ENCODE measurements at regions not wholly inside any gene's neighbourhood (a gene's known extent, or its start where the extent isn't known, plus 50 kb on each side); places are given as distances from the start of the nearest gene placed in this dataset.

DNA sequence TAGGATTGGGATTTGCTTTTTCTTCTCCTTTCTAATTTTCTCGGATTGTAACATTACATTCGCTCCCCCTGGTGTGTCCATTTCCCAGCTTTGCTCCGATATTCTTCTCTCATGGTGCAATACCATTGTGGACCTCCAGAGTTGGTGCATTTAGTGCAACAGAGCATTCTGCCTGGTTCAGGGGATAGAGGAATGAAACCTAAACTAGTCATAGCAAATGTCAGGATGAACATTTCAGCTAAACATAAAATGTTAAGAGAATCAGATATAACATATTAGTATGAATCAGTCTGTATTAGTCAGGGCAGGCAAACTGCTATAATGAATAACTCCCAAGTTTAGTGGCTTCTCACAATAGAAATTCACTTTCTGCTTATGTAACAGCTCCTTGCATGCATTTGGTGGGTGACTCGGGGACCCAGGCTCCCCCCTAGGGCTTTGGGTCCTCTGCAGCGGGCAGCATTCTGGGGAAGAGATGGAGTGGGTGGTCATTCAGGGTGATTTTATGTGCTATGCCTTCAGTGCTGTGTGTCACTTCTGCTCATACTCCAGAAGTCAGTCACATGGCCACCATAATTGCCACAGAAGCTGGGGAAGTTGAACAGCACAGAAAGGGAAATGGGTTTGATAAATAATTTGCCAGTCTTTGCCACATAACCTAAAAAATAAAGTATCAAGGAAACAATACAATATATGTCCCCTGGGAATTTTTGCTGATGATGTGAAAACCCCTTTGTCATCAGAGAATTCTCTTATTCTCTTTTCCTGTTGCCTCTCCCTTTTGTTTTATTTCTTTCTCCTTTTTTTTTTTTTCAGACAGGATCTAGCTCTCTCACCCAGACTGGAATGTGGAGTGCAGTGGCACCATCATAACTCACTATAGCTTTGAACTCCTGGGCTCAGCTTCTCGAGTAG, 111.0 kb downstream of the HSPH1 start:
- peak; percentile 33 for DNase-seq
- in situ Hi-C loops (cut with HindIII; ENCODE audit: low pct_ligation_motif_present, low pct_unique_long_range_greater_than_20kb, low sequenced_read_pairs) = no loop called here

DNA sequence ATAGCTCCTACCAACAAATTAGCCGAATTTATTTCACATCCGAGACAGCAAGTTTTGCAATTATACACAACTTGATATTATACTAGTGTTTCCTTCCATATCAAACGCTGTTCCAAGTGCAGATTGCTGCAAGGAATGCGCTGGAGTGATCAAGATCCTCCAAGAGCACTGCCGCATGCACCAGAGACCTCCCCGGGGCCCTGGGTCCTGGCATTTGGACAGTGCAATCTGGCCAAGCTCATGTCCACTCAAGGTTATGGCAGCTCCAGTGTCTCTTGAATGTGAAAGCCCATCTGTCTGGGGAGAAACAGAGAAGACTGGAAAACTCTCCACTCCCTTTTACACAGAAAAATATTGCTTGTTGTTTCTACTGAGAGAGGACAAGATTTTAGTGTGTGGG, 111.9 kb downstream of the HSPH1 start:
- no peak for DNase-seq
- in situ Hi-C loops (cut with HindIII; ENCODE audit: low pct_ligation_motif_present, low pct_unique_long_range_greater_than_20kb, low sequenced_read_pairs) = no loop called here

DNA sequence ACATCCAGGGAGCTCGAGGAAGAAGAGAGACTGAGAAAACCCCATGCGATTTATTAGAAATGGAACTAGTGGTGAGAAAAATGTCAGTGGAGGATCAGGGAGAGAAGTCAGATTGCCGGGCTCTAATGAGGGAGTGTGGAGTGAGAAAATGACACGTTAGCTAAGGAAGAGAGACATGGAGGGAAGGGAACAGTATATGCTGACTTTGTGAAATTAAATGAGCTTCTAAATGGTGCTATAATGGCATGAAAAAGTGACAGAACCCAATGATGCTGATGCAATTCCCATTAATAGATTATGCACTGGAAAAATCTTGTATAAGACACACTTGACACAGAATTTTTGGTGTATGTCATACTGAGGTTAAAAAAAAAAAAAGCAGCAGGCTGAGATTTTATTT, 112.6 kb downstream of the HSPH1 start:
- DNase-seq = no peak
- in situ Hi-C loops (cut with HindIII; ENCODE audit: low pct_ligation_motif_present, low pct_unique_long_range_greater_than_20kb, low sequenced_read_pairs) = no loop called here

DNA sequence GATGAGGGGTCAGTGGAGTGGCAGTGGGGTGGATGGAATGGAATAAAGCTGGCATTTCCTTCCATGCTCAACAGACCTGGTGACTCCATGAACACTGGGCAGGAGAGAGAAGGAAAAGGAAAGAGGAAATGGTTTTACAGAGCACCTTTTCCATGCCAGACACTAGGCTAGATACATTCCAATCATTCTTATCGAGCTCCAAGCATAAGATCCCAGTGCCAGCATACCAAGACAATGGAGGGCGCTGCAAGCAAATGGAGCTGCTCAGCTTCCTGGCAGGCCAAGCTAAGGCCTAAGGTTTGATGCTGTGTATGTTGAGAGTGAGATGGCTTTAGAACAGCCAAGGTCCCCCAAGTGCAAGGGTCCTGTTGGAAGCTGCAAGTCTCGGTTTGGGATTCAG, 113.2 kb downstream of the HSPH1 start:
- peak; percentile 22 for DNase-seq
- in situ Hi-C loops (cut with HindIII; ENCODE audit: low pct_ligation_motif_present, low pct_unique_long_range_greater_than_20kb, low sequenced_read_pairs) = no loop called here

- no peak for DNase-seq
- in situ Hi-C loops (cut with HindIII; ENCODE audit: low pct_ligation_motif_present, low pct_unique_long_range_greater_than_20kb, low sequenced_read_pairs) = no loop called here
Observed at GRCh38 chr13:31046711-31047279, 114.3 kb downstream of the TEX26 start.

DNA sequence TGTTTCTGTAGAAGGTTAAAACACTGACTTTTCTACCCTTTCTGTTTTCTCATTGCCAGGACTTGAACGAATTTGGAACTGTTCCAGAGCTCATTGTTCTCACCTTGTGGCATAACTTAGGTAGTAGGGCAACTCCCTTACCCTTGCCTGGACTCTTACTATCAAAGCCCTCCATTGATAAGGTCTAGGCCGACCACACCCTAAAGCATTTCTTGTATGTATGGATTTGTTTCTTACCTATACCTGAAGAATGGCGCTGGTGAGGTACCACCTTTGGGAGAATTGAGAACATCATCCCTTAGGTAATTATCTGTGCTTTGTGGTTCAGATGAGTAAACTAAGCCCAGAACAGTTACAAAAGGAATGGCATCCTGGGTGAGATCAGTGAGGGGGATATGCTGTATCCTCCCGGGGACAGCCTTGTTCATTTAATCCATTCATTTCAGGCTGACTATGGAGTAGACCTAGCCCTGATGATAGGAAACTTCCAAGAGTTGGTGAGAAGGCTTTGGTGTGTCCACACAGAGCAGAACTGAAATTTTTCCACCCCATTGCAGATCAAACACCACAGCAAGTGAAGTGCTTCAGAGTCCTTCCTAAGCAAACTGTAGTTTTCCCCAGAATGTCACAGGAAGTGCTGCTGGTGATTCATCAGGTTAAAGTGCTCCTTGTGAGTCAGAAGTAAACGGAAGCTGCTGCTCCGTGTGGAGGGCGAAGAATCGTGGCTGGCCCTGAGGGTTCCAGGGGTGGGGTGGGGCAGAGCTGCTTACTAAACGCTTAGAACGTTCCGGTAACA, 113.0 kb downstream of the TEX26 start:
- in situ Hi-C loops (cut with HindIII; ENCODE audit: low pct_ligation_motif_present, low pct_unique_long_range_greater_than_20kb, low sequenced_read_pairs) = no loop called here
- DNase-seq = peak; percentile 90

- peak; percentile 76 for DNase-seq
- in situ Hi-C loops (cut with HindIII; ENCODE audit: low pct_ligation_motif_present, low pct_unique_long_range_greater_than_20kb, low sequenced_read_pairs) = no loop called here
Observed at GRCh38 chr13:31044364-31045285, 112.2 kb downstream of the TEX26 start.

GRCh38 chr13:31043957-31044356, 111.5 kb downstream of the TEX26 start:
- in situ Hi-C loops (cut with HindIII; ENCODE audit: low pct_ligation_motif_present, low pct_unique_long_range_greater_than_20kb, low sequenced_read_pairs) = no loop called here
- no peak for DNase-seq

DNA sequence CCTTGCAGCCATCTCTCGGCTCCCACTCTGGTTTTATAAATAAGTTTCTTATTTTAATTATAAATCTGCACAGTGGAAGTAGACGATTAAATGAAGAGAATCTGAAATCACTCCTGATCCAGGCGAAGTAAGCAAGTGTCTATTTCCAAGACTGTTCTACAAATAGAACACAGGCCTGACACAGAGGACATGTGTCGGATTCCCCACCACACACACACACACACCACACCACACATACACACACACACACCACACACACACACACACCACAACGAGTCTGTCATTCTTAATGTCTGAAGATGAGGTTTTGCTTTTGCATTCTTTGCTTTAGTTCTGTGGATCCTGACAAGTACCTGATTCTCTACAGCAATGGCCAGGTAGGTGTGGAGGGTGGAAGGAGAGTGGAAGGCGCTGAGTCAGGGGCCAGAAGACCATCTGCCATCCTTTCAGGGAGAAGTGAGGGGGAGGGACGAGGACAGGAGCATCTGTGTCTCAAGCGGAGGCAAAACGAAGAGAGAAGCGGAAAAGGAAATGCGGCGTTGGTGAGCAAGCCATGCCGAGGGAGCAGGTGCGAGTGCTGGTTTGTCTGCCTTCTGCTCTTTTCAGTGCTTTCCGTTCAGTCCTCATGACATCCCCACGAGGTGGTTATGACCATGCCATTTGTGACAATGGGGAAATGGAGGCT, 110.2 kb downstream of the TEX26 start:
- in situ Hi-C loops (cut with HindIII; ENCODE audit: low pct_ligation_motif_present, low pct_unique_long_range_greater_than_20kb, low sequenced_read_pairs) = no loop called here
- no peak for DNase-seq

GRCh38 chr13:31042049-31042448, 109.6 kb downstream of the TEX26 start:
- in situ Hi-C loops (cut with HindIII; ENCODE audit: low pct_ligation_motif_present, low pct_unique_long_range_greater_than_20kb, low sequenced_read_pairs) = no loop called here
- no peak for DNase-seq

DNA sequence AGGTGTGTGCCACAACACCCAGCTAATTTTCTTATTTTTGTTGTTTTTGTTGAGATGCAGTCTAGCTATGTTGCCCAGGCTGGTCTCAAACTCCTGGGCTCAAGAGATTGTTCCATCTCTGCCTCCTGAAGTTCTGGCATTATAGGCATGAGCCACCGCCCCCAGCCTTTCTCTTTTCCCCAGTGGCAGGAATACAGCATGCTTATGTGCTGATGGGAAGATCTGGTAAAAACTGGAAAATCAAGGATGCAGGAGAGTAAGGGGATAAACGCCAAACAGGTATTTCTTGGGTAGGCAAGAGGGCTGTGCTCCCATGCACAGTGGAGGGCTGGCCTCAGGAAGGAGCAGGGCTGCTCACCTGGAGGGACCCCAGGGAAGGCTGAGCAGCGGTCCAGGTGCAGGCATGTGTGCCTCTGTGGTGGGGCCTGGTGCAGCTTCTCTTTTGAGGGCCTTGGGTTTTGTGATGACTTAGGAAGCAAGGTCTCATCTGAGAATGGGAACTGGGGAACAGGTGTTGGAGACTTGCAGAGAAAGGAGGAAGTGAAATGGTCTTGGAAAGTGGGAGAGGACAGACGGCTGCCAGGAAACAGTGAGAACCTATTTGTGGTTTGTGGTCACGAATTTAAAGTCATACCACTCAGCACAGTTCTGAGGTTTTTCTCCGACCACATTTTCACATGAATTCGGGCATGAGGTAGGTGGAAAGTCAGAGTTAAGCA, 106.5 kb downstream of the TEX26 start:
- DNase-seq = peak; percentile 22
- in situ Hi-C loops (cut with HindIII; ENCODE audit: low pct_ligation_motif_present, low pct_unique_long_range_greater_than_20kb, low sequenced_read_pairs) = no loop called here

GRCh38 chr13:31037874-31038500, 105.5 kb downstream of the TEX26 start:
- in situ Hi-C loops (cut with HindIII; ENCODE audit: low pct_ligation_motif_present, low pct_unique_long_range_greater_than_20kb, low sequenced_read_pairs) = no loop called here
- no peak for DNase-seq

DNA sequence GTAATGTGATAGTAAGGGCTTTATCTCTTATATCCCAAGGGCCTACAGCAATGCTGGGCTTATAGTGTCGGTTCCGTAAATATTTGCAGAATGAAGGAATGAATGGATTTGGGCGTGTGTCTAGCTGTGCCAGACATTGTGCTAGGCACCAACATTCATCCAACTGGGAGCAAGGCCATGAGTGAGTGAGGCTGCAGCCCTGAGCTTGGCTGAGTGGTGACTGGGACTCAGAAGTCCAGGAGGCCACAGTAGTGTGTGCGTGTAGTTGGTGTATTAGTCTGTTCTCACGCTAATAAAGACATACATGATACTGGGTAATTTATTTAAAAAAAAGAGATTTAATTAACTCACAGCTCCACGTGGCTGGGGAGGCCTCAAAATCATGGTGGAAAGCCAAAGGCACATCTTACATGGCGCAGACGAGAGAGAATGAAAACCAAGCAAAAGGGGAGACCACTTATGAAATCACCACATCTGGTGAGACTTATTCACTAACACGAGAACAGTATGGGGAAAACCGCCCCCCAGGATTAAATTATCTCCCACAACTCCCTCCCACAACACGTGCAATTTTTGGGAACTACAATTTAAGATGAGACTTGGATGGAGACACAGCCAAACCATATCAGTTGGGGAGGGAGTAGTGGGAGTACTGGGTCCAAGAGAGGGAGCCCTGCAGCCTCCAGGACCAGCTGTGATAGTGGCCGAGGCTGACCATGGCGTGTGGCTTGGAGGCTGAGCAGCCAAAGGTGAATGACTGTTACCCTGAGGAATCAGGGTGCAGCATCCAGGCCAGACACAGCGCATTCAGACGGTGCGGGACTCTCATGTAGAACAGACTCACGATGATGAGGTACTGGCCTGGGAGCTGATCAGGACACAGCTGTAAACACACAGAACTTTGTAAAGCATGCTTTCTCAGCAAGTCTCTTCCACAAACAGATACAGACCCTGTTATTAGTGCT, 104.6 kb downstream of the TEX26 start:
- in situ Hi-C loops (cut with HindIII; ENCODE audit: low pct_ligation_motif_present, low pct_unique_long_range_greater_than_20kb, low sequenced_read_pairs) = no loop called here
- no peak for DNase-seq

DNA sequence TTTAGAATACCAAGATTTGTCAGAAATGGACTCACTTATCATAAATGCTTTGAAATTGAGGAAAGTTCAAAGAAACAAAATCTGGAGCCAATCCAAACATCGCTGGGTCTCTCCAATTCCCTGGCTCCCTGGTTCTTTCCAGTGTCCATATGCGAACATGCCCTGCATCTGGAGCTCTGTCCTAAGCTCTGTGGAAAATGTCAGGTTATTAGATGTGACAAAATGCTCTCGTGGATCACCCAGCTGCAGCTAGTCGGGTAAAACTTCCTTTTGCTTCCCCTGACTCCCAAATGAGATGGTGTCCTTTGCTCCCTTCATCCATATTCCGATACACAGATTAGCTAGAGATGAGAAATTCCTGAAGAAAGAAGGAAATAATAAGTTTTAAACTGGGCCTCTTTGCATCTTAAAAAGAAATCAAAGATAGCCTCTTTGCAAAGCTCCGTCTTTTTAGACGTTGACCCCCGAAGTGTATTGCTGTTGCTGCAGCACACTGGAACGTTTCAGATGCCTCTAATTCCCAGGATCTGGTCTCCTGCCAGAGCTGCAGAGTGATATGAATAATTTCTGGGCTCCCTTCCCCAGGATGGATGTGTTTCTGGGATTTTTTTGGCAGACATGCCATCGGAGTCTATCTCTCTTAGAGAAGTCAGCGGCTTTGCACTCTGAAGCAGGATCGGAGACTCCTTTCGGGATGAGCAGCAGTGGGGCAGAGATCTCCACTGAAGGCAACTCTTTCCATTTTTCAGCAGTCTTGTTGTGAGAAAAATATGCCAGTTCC, 102.9 kb downstream of the TEX26 start:
- DNase-seq = no peak
- in situ Hi-C loops (cut with HindIII; ENCODE audit: low pct_ligation_motif_present, low pct_unique_long_range_greater_than_20kb, low sequenced_read_pairs) = no loop called here

DNA sequence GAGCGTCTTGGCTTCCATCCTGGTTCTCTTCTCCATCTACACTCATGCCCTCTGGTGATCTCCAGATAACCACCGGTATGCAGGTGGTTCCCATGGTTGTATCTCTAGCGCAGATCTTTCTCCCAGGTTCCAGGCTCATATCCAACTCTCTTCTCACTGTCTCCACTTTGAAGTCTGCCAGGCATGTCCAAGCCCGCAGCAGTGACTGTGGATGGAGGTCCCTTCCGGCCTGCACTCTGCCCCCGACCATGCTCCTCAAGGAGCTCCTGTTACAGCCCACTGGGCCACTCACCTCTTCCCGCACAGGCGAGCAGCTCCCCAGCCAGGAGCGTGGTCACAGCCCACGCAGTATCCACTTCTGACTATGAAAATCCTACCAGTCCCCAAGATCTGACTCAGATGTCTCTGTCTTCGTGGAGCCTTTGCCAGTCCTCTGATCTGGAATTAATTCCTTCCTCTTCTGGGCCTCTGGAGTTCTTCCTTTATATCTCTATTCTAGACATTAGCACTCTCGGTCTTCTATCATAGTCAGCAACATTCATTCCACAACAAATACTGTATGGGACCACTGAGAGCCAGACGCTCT, 100.2 kb downstream of the TEX26 start:
- in situ Hi-C loops (cut with HindIII; ENCODE audit: low pct_ligation_motif_present, low pct_unique_long_range_greater_than_20kb, low sequenced_read_pairs) = no loop called here
- no peak for DNase-seq
